SK-N-SH (cell line): ENCODE measurements at regions not wholly inside any gene's neighbourhood (a gene's known extent, or its start where the extent isn't known, plus 50 kb on each side); places are given as distances from the start of the nearest gene placed in this dataset.
A peak's percentile ranks its signal among the peaks of the same experiment; 100 is the strongest.

Experiments
- CTCF ChIA-PET: fragments of 300-600, 350-600 bp; formaldehyde crosslinking; extraction: SDS; loops from one replicate; lab custom pipeline; 2021; lab: Yijun Ruan, JAX
- POLR2A ChIA-PET: fragments of 350-600 bp; sonication (Branson Sonifier 250); formaldehyde crosslinking; extraction: SDS; loops from one replicate; lab custom pipeline; 2020; ENCODE audit warnings: antibody characterized with exemption, inconsistent platforms; lab: Yijun Ruan, JAX
- DNase-seq: peaks from one replicate; pipeline ENCODE4 v3.0.0; 2012
- H2AFZ ChIP-seq: fragments of 200-600 bp; sonication (generic); 2 replicates; pipeline ENCODE4 v1.8.1; 2016; ENCODE audit warnings: antibody characterized with exemption, mild to moderate bottlenecking, low read depth
- H3F3A ChIP-seq: fragments of 200-600 bp; sonication (generic); replicated peaks from 2 replicates; pipeline ENCODE3; 2016; ENCODE audit warnings: antibody characterized with exemption, mild to moderate bottlenecking; ENCODE audit not compliant: insufficient read depth
- H3K27ac ChIP-seq, 2 experiments: fragments of 200-500 bp in 1 of 2; fragments of 200-600 bp in 1 of 2; sonication (Bioruptor generic) in 1 of 2; sonication (generic), shearing (Covaris generic) in 1 of 2; 2 replicates each; pipeline versions ENCODE4 v1.5.1 to v1.6.1; 2014 to 2016; ENCODE audit warnings: low read depth in 2 of 2, inconsistent platforms in 1 of 2, low read length in 1 of 2, mild to moderate bottlenecking in 1 of 2, mixed read lengths in 1 of 2
- H3K27me3 ChIP-seq: fragments of 200-600 bp; sonication (generic), shearing (Covaris generic); 2 replicates; pipeline ENCODE4 v1.6.1; 2016; ENCODE audit warnings: mixed run types; ENCODE audit not compliant: insufficient read depth
- H3K36me3 ChIP-seq, 2 experiments: fragments of 200-500 bp in 1 of 2; fragments of 200-600 bp in 1 of 2; sonication (Bioruptor generic) in 1 of 2; sonication (generic) in 1 of 2; replicated peaks in 1 of 2; 2 replicates each; pipeline versions ENCODE3 to v1.5.1; 2014 to 2016; ENCODE audit warnings: low read length in 1 of 2, mild to moderate bottlenecking in 1 of 2; ENCODE audit not compliant: insufficient read depth in 2 of 2, control insufficient read depth in 1 of 2
- H3K4me1 ChIP-seq, 2 experiments: fragments of 200-500 bp in 1 of 2; fragments of 200-600 bp in 1 of 2; sonication (Bioruptor generic) in 1 of 2; sonication (generic), shearing (Covaris generic) in 1 of 2; 2 replicates each; pipeline versions ENCODE4 v1.5.1 to v1.6.1; 2014 to 2016; ENCODE audit warnings: low read depth in 1 of 2, low read length in 1 of 2, mixed run types in 1 of 2; ENCODE audit not compliant: insufficient read depth in 2 of 2, control insufficient read depth in 1 of 2
- H3K4me2 ChIP-seq: fragments of 200-600 bp; sonication (generic), shearing (Covaris generic); 2 replicates; pipeline ENCODE4 v1.6.1; 2017; ENCODE audit warnings: mixed run types
- H3K4me3 ChIP-seq, 2 experiments: fragments of 200-500 bp in 1 of 2; fragments of 200-600 bp in 1 of 2; sonication (Bioruptor generic) in 1 of 2; sonication (generic), shearing (Covaris generic) in 1 of 2; 2 replicates each; pipeline versions ENCODE4 v1.5.1 to v1.8.1; 2014 to 2016; ENCODE audit warnings: low read depth in 2 of 2, inconsistent platforms in 1 of 2, low read length in 1 of 2, mild to moderate bottlenecking in 1 of 2, mixed read lengths in 1 of 2, moderate library complexity in 1 of 2
- H3K79me2 ChIP-seq: fragments of 200-600 bp; sonication (generic); 2 replicates; pipeline ENCODE4 v1.8.1; 2017; ENCODE audit warnings: mild to moderate bottlenecking; ENCODE audit not compliant: insufficient read depth
- H3K9ac ChIP-seq: fragments of 200-600 bp; sonication (generic); 2 replicates; pipeline ENCODE4 v1.6.1; 2017; ENCODE audit warnings: mixed run types
- H3K9me2 ChIP-seq: fragments of 200-600 bp; sonication (generic); 2 replicates; pipeline ENCODE4 v1.6.1; 2017; ENCODE audit warnings: mixed run types
- H3K9me3 ChIP-seq: fragments of 200-600 bp; sonication (generic); 2 replicates; pipeline ENCODE4 v1.6.1; 2017; ENCODE audit warnings: mixed run types, mild to moderate bottlenecking, moderate library complexity
- H4K20me1 ChIP-seq: fragments of 200-600 bp; sonication (generic); 2 replicates; pipeline ENCODE4 v1.6.1; 2017; ENCODE audit warnings: mild to moderate bottlenecking, mixed run types; ENCODE audit not compliant: insufficient read depth
- ELF1 ChIP-seq: IDR thresholded peaks from 2 replicates; pipeline ENCODE4 v1.4.0; 2012
- EP300 ChIP-seq, 2 experiments: IDR thresholded peaks; 2 replicates each; pipeline versions ENCODE4 v1.4.0 to v1.6.1; 2012; ENCODE audit warnings: borderline replicate concordance in 1 of 2, low read depth in 1 of 2, low read length in 1 of 2
- EZH2phosphoT487 ChIP-seq: fragments of 200-600 bp; sonication (generic); IDR thresholded peaks from 2 replicates; pipeline ENCODE4 v1.6.1; 2017; ENCODE audit warnings: low read depth, mixed run types, mild to moderate bottlenecking, antibody characterized with exemption, moderate library complexity, borderline replicate concordance
- FOSL2 ChIP-seq: IDR thresholded peaks from 2 replicates; pipeline ENCODE4 v1.4.0; 2012; ENCODE audit warnings: low read depth, mild to moderate bottlenecking, moderate library complexity, borderline replicate concordance
- FOXJ3 ChIP-seq: sonication (generic); formaldehyde crosslinking; IDR thresholded peaks from 2 replicates; pipeline ENCODE4 v1.5.1; 2020; ENCODE audit warnings: mild to moderate bottlenecking, missing genetic modification reagents
- FOXM1 ChIP-seq: IDR thresholded peaks from 2 replicates; pipeline ENCODE4 v1.4.0; 2012; ENCODE audit warnings: low read depth, mild to moderate bottlenecking
- MXI1 ChIP-seq: IDR thresholded peaks from 2 replicates; pipeline ENCODE4 v1.6.1; 2012; ENCODE audit warnings: mild to moderate bottlenecking, low read depth, low read length, improper control_type of control experiment
- NFIC ChIP-seq: IDR thresholded peaks from 2 replicates; pipeline ENCODE4 v1.4.0; 2012; ENCODE audit warnings: borderline replicate concordance
- POLR2AphosphoS5 ChIP-seq: IDR thresholded peaks from 2 replicates; pipeline ENCODE4 v1.6.1; 2012; ENCODE audit warnings: low read depth, low read length
- RFX5 ChIP-seq: IDR thresholded peaks from 2 replicates; pipeline ENCODE4 v1.6.1; 2012; ENCODE audit warnings: mild to moderate bottlenecking, improper control_type of control experiment, low read length
- SIN3A ChIP-seq: IDR thresholded peaks from 2 replicates; pipeline ENCODE4 v1.6.1; 2012; ENCODE audit warnings: low read depth, mild to moderate bottlenecking, low read length, moderate library complexity, borderline replicate concordance
- SMC3 ChIP-seq: IDR thresholded peaks from 2 replicates; pipeline ENCODE4 v1.6.1; 2012; ENCODE audit warnings: low read depth, low read length, improper control_type of control experiment
- TAF1 ChIP-seq: IDR thresholded peaks from 2 replicates; pipeline ENCODE4 v1.6.1; 2012; ENCODE audit warnings: low read depth, mild to moderate bottlenecking, low read length, moderate library complexity, borderline replicate concordance
- YY1 ChIP-seq: IDR thresholded peaks from 2 replicates; pipeline ENCODE4 v1.4.0; 2012; ENCODE audit warnings: low read depth, mild to moderate bottlenecking
- WGBS: methylation state at CpG from one replicate; pipeline ENCODE4 v1.1.6; 2017; ENCODE audit warnings: low lambda C conversion rate; 5-methylcytosine and 5-hydroxymethylcytosine counted together
- TF ChIP-seq, protein P1 (sequence below): IDR thresholded peaks from 2 replicates; pipeline ENCODE4; 2012
- TF ChIP-seq, protein P2 (sequence below): fragments of 200-600 bp; sonication (generic); IDR thresholded peaks from 2 replicates; pipeline ENCODE4 v1.6.1; 2017; ENCODE audit warnings: antibody characterized with exemption, mild to moderate bottlenecking, moderate library complexity
- TF ChIP-seq, protein P3 (sequence below): IDR thresholded peaks from 2 replicates; pipeline ENCODE4 v1.4.0; 2012; ENCODE audit warnings: low read depth, borderline replicate concordance
- TF ChIP-seq, protein P4 (sequence below): IDR thresholded peaks from 2 replicates; pipeline ENCODE4 v1.4.0; 2012; ENCODE audit warnings: low read depth, borderline replicate concordance
- TF ChIP-seq, protein P5 (sequence below): fragments of 150-350 bp; IDR thresholded peaks from 2 replicates; pipeline ENCODE4 v1.6.1; 2016; ENCODE audit warnings: mild to moderate bottlenecking, low read depth, low read length

DNA sequence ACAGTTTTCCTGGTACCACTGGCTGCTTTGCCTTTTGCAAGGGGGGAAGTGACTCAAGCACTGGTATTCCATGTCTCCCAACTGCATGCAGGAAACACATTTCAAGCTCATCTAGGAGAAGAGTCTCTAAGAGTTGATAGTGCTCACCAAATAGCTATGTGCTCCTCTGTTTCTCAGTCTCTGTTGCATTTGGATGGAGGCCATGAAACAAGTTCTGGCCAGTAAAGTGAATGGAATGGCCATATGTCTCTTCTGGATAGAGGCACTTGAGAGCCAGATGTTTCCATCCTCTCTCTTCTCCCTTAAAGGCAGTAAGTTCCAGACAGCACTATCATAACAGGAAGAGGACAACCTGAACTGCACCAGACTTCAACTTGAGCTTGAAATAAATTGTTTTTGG is 60.6 kb downstream of the C16orf82 start (continued):
- TF ChIP-seq, protein P1, sequence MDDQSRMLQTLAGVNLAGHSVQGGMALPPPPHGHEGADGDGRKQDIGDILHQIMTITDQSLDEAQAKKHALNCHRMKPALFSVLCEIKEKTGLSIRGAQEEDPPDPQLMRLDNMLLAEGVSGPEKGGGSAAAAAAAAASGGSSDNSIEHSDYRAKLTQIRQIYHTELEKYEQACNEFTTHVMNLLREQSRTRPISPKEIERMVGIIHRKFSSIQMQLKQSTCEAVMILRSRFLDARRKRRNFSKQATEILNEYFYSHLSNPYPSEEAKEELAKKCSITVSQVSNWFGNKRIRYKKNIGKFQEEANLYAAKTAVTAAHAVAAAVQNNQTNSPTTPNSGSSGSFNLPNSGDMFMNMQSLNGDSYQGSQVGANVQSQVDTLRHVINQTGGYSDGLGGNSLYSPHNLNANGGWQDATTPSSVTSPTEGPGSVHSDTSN, result no peak
- TF ChIP-seq EP300 (IDR thresholded peaks at IDR 0.05; ENCODE audit: borderline replicate concordance in 1 of 2, low read depth in 1 of 2, low read length in 1 of 2) (no peak), FOSL2 (no peak), TAF1 (no peak)
- TF ChIP-seq, protein P2, sequence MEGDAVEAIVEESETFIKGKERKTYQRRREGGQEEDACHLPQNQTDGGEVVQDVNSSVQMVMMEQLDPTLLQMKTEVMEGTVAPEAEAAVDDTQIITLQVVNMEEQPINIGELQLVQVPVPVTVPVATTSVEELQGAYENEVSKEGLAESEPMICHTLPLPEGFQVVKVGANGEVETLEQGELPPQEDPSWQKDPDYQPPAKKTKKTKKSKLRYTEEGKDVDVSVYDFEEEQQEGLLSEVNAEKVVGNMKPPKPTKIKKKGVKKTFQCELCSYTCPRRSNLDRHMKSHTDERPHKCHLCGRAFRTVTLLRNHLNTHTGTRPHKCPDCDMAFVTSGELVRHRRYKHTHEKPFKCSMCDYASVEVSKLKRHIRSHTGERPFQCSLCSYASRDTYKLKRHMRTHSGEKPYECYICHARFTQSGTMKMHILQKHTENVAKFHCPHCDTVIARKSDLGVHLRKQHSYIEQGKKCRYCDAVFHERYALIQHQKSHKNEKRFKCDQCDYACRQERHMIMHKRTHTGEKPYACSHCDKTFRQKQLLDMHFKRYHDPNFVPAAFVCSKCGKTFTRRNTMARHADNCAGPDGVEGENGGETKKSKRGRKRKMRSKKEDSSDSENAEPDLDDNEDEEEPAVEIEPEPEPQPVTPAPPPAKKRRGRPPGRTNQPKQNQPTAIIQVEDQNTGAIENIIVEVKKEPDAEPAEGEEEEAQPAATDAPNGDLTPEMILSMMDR, result no peak
- TF ChIP-seq, protein P3, sequence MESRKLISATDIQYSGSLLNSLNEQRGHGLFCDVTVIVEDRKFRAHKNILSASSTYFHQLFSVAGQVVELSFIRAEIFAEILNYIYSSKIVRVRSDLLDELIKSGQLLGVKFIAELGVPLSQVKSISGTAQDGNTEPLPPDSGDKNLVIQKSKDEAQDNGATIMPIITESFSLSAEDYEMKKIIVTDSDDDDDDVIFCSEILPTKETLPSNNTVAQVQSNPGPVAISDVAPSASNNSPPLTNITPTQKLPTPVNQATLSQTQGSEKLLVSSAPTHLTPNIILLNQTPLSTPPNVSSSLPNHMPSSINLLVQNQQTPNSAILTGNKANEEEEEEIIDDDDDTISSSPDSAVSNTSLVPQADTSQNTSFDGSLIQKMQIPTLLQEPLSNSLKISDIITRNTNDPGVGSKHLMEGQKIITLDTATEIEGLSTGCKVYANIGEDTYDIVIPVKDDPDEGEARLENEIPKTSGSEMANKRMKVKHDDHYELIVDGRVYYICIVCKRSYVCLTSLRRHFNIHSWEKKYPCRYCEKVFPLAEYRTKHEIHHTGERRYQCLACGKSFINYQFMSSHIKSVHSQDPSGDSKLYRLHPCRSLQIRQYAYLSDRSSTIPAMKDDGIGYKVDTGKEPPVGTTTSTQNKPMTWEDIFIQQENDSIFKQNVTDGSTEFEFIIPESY, result no peak

DNA sequence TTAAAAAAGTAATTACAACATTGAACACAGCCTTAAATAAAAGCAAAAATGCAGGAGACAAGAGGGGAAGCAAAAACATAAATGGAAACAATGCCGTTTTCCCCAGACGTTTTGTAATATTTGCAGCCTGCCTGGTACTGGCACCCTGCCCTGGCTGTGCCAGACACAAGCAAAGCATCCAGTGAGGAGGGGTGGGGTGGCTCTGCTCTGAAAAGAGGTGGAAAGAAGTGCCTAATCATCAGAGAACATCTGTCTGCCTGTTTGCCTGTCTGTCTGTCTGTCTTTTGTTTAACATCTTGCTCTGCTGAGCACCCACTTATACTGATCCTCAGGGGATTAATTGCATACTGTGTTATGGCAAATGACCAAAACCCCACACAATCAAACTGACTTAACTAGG is 62.7 kb downstream of the C16orf82 start:
- H3K4me3 ChIP-seq, result no peak overlapping the region
- no peaks in the 10 kb centered on the region for H3F3A ChIP-seq
- H2AFZ ChIP-seq, result no peak overlapping the region
- H4K20me1 ChIP-seq, result no peaks in the 10 kb centered on the region
- DNase-seq, result no peak
- no peaks in the 10 kb centered on the region for H3K9me3 ChIP-seq
- H3K9me2 ChIP-seq, result no peaks in the 10 kb centered on the region
- no peaks in the 10 kb centered on the region for H3K36me3 ChIP-seq
- ChIA-PET CTCF (interaction anchor here (1.0 kb wide), 1 partner anchor 106 kb away, joined by 3 read pairs; no protein-coding TSS in a partner anchor), POLR2A (no interaction called here)
- H3K4me1 ChIP-seq, result peaks cover 0 to 9% of the 10 kb centered on the region in 2 experiments; a peak in 1 of 4 replicates
- 0% methylated on average over 2 of the region's 2 CpGs for WGBS
- peak overlapping the region in 1 of 2 experiments; percentile 53; a peak in 1 of 4 replicates for H3K27ac ChIP-seq
- H3K4me2 ChIP-seq, result no peak overlapping the region
- no peak overlapping the region for H3K9ac ChIP-seq
- no peaks in the 10 kb centered on the region for H3K79me2 ChIP-seq
- no peaks in the 10 kb centered on the region for H3K27me3 ChIP-seq
- TF ChIP-seq YY1 (no peak), FOXM1 (no peak), FOXJ3 (CRISPR knock-in tag) (no peak), NFIC (no peak), ELF1 (no peak), SMC3 (no peak), EZH2phosphoT487 (no peak), SIN3A (no peak), RFX5 (no peak), POLR2AphosphoS5 (no peak), MXI1 (no peak)
- TF ChIP-seq, protein P2, result no peak
- TF ChIP-seq, protein P1, result no peak
- TF ChIP-seq, protein P4, sequence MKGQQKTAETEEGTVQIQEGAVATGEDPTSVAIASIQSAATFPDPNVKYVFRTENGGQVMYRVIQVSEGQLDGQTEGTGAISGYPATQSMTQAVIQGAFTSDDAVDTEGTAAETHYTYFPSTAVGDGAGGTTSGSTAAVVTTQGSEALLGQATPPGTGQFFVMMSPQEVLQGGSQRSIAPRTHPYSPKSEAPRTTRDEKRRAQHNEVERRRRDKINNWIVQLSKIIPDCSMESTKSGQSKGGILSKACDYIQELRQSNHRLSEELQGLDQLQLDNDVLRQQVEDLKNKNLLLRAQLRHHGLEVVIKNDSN, result no peak
- TF ChIP-seq, protein P5, sequence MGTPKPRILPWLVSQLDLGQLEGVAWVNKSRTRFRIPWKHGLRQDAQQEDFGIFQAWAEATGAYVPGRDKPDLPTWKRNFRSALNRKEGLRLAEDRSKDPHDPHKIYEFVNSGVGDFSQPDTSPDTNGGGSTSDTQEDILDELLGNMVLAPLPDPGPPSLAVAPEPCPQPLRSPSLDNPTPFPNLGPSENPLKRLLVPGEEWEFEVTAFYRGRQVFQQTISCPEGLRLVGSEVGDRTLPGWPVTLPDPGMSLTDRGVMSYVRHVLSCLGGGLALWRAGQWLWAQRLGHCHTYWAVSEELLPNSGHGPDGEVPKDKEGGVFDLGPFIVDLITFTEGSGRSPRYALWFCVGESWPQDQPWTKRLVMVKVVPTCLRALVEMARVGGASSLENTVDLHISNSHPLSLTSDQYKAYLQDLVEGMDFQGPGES, result no peak
